NCI-H1417 (cell line): ENCODE measurements at regions not wholly inside any gene's neighbourhood (a gene's known extent, or its start where the extent isn't known, plus 50 kb on each side); places are given as distances from the start of the nearest gene placed in this dataset.

Experiments used
- DNase-seq, 3 experiments: peaks; one replicate each; lab custom pipeline; 2025; lab: John Stamatoyannopoulos, UW

GRCh38 chr5:107216587-107216986, 454.1 kb downstream of the EFNA5 start:
- DNase-seq, result no peak

DNA sequence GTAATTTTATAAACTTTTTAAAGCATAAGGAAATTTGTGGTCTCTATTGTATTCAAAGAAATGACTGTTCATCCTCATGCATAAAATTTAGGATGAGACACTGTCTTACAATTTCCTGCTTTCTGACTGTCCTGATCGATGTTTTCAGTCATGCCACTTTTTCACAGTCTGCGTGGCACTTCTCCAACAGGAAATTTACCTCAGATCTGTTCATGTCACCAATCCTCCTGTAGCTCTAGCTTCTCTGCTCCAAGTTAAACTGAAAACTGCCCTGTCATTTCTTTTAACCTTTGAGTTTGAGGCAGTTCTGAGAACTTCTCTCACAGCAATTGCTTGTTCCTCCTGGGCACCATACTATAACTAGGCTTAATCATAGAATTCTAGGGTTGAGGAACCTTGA, 455.1 kb downstream of the EFNA5 start:
- no peak for DNase-seq

DNA sequence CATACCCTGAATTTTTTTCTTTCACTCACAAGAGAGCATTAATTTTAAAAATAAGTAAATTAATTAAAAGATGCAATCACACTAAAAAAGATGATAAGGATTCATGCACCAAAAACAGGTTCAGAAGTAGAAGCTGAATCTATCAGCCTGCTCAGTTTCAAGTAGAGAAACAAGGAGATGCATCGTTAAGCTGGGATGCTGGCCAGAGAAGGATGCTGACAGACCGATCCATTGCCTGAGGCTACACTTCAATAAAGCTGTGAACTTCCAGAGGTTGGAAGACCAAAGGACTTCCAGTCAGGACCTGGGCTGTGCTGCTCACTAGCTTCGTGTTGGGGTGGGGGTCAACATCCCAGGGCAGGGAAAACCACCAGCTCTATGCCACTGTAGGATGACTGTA, 457.7 kb downstream of the EFNA5 start:
- peak in 1 of 3 experiments; percentile 13 for DNase-seq

GRCh38 chr5:107211630-107212029, 459.1 kb downstream of the EFNA5 start:
- DNase-seq, result no peak

DNA sequence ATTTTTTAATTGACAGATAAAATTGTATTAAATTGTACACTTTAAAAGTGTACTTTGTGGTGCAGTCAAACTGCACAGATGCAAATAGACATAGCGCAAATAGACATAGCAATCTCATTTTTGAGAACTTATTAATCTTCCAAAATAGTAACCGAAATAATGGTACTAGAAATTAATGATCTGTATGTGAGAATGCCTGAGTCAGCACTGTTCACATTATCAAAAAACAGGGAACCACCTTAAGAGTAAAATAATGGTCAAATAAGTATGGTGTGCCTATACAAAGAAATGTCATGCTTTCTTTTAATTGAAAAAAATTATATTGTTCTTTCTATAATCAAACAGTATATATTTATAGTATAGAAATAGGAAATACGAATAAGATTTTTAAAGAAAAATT, 461.9 kb downstream of the EFNA5 start:
- no peak for DNase-seq

DNA sequence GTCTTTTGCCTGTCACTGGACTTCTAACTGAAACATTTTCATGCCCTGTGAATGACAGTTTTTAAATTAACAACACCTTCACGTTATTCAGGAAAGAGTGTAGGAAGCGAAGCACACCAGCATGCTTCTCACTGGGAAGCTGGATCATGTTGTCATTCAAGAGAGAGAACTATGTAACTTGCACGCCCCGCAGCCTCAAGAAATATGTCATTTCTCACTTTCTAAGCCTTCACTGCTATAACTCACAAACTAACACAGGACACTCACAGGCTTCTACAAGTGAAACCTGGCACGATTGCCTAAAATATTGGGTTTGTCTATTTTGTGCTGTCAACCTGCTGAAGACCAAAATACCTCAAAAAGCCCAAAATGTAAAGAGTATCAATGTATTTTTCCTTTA, 466.3 kb downstream of the EFNA5 start:
- DNase-seq, result no peak

- DNase-seq, result peak in 1 of 3 experiments; percentile 50
Observed at GRCh38 chr5:107203243-107203642, 467.5 kb downstream of the EFNA5 start.

- DNase-seq, result no peak
Observed at GRCh38 chr5:107199756-107200155, 471.0 kb downstream of the EFNA5 start.

DNA sequence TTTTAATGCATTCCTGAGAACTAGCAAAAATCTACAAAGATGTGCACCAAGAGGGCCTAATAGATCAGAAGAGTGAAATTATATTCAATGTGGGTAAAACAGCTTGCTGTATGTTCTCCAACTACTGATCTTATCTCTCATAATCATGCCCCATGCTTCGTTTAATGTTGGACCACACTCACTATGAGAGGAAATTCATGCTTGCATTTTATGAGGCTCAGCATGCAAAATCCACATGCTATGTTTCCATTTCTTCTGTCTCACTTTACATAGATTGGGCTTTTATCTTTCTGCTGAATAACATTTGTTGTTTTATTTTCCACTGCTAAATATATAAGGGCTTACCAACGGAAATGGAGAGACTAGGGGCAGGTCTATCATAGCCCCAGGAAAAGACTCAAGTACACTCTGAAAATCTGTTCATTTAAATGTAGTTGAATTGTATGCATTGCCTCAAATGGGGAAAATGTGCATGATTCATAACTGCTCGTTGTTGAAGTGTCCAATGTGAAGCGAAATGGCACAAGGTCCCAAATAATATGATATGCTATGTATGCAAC, 474.2 kb downstream of the EFNA5 start:
- DNase-seq, result no peak

GRCh38 chr5:107195890-107196395, 474.8 kb downstream of the EFNA5 start:
- DNase-seq, result no peak

GRCh38 chr5:107184871-107185270, 485.9 kb downstream of the EFNA5 start:
- no peak for DNase-seq

- DNase-seq, result no peak
Observed at GRCh38 chr5:107184066-107184465, 486.7 kb downstream of the EFNA5 start.

DNA sequence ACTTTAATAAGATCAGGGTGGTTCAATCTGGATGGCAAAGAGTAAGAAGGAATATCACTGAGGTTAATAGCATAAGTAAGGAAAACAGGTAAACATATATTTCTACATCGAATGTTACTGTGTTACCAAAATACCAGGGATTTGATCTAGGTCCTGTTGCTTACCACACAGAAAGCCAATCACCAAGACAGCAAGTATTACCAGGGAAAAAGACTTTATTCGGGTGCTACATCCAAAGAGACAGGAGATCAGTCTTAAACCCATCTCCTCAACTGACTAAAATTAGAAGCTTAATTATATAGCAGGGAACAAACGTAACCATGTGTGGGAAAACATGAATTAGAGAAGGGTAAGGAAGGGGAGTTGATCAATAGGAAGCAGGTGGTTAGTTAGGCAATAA, 500.1 kb downstream of the EFNA5 start:
- DNase-seq, result no peak

DNA sequence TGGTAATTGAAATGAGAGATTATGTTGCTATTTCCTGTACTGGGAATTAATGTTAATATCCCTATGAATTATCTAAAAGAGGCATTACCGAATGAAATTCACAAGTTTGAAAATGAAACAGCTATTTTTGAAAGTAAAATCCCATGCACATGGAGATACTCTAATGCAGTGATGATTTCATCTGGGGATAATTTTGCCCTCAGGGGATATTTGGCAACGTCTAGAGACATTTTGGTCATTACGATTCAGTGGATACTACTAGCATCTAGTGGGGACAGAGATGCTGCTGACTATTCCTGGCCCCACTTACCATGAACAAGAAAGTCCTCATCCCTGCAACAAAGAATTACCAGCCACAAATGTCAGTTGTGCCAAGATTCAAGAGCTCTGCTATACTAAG, 500.9 kb downstream of the EFNA5 start:
- no peak for DNase-seq

GRCh38 chr5:107168848-107169752, 501.6 kb downstream of the EFNA5 start:
- DNase-seq, result no peak

DNA sequence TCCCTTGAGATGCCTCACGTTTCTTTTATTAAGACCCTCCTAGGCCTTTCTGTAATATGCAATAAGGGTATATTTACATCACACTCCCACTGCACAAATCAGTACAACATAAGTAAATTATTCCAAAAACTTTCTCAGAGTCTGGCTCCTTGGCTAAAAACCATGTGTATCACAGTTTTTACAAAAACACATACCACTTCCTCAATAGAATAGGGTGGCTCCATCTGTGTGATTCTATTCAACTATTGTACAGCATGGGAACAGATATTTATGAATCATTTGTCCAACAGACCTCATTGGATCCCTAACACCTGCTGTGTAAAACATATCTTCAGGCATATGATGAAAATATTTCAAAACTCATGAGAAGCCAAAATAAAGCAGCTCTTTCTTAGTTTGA, 502.7 kb downstream of the EFNA5 start:
- no peak for DNase-seq

DNA sequence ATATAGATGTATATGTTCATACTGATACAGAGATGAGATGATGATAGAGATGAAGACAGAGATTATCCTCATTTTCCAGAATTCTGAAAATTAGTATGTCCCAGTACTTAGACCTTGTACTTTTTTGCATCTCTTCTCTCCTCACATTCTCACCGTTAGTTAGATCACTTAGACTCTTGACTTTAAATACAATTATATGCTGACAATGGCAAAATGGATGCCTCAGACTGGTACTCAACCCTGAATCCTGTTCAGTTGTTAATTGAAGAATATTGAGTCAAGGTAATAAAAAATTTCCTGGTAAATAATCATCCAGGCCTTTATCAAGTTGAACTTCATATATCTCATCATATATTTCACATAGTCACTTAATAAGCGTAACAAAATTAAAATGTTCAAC, 505.4 kb downstream of the EFNA5 start:
- no peak for DNase-seq

- no peak for DNase-seq
Observed at GRCh38 chr5:107157809-107158208, 512.9 kb downstream of the EFNA5 start.

DNA sequence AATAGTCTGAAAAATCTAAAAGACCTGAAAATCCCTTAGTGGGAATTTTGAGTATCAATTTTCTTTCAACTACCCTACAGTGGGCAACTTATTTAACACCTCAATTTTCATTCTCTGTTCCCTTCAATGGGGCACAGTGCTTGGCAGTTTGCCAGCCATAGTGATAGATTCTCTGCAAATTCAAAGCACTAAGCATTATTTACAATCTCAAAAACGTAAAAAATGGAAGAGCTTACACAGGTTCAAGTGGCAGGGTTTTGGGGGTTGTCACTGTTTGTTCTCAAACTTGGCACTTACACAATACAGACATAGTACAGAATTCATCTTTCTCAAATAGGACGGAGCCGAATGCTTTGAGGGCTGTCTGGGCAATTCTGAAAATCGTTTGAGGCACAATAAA, 515.0 kb downstream of the EFNA5 start:
- DNase-seq, result peak in 1 of 3 experiments; percentile 41

DNA sequence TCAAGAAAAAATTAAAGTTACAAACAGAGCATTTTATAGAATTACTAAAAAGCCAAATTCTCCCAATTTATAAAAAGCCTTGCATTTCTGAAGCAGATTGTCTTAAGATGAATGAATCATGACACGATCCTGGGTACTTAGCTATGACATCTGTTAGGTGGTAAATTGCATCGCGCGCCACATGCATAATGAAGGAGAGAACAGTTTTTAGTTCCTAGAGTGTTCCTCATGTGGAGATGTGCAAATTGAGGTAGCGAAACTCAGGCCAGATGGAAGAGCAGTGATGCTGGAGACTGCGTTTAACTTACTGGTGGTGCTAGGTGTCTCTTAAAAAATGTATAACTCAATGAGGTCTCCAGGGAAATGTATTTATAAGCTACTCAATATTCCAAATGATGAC, 516.1 kb downstream of the EFNA5 start:
- no peak for DNase-seq

DNA sequence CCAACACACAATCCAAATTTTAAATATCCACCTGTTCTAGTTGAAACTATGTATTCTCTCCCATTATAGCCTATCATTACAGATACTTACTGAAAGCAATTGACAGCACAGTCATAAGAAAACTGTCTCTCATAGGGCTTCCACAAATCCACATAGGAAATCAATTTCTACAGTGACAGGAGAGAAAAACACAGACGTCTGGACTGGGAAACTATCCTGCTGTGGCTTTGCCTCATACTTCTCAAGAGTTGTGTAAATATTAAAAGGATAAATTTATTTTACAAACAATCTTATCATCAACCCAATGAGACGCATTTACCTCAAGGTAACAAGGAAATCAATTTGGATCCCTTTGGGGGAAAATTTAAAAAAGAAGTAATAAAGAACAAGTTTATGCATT, 517.5 kb downstream of the EFNA5 start:
- DNase-seq, result peak in 1 of 3 experiments; percentile 33

DNA sequence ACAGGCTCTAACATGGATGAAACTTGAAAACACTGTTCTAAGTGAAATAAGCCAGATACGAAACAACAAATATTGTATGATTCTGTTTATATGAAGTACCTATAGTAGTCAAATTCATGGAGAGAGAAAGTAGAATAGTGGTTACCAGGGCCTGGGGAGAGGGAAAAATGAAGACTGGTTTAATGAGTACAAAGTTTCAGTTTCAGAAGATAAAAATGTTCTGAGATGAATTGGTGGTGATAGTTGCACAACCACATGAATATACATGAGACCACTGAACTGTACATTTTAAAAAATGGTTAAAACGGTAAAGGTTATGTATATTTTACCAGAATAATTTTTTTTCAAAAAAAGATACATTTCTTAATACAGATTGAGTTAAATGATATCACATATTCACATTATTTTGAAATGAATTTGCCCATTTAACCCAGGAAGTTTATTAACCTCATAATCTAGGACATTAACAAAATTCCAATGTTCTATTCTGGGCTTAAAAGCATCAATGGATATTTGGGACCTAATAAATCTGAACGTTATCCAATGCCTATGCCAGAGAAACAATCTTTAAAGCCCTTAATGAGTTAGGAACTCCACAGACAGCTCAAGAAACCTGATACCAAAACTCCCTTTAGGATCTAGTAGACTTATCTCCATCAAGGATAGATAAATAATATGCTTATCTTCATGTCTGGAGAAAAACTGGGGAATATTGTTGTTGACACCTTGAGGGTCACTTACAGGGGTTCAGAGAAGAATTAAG, 521.3 kb downstream of the EFNA5 start:
- no peak for DNase-seq

GRCh38 chr5:107147589-107147988, 523.1 kb downstream of the EFNA5 start:
- no peak for DNase-seq
